ENCODE measurements at regions not wholly inside any gene's neighbourhood (a gene's known extent, or its start where the extent isn't known, plus 50 kb on each side); places are given as distances from the start of the nearest gene placed in this dataset.

- no peaks in the 10 kb centered on the region for H3K36me3 Mint-ChIP-seq (ENCODE audit: low read depth)
- DNase-seq, result no peak
- H3K9me3 Mint-ChIP-seq, result no peaks in the 10 kb centered on the region
- ChIA-PET CTCF (no interaction called here), POLR2A (no interaction called here)
- TF ChIP-seq CTCF (IDR thresholded peaks at IDR 0.05), result no peak
- H3K27me3 Mint-ChIP-seq, result peaks cover 2% of the 10 kb centered on the region
- intact Hi-C loops (cut with micrococcal nuclease), result no loop called here
- no peak overlapping the region for H3K27ac Mint-ChIP-seq
- no peak overlapping the region for H3K4me3 Mint-ChIP-seq
- no peak for ATAC-seq
- no peaks in the 10 kb centered on the region for H3K4me1 Mint-ChIP-seq (ENCODE audit: low read depth)
Observed at GRCh38 chr7:17557251-17557671, 258.8 kb downstream of the AHR start.

- no peaks in the 10 kb centered on the region for H3K9me3 Mint-ChIP-seq
- ATAC-seq, result no peak
- H3K4me1 Mint-ChIP-seq (ENCODE audit: low read depth), result no peaks in the 10 kb centered on the region
- H3K36me3 Mint-ChIP-seq (ENCODE audit: low read depth), result no peaks in the 10 kb centered on the region
- CTCF ChIA-PET, result no interaction called here
- peaks cover 5% of the 10 kb centered on the region for H3K27me3 Mint-ChIP-seq
- no peak for TF ChIP-seq CTCF (IDR thresholded peaks at IDR 0.05)
- no peak overlapping the region for H3K27ac Mint-ChIP-seq
- DNase-seq, result no peak
- intact Hi-C loops (cut with micrococcal nuclease), result no loop called here
- POLR2A ChIA-PET, result interaction anchor here (0.5 kb wide), 1 partner anchor 544 kb away, joined by 3 read pairs; no protein-coding TSS in a partner anchor
- no peak overlapping the region for H3K4me3 Mint-ChIP-seq
Observed at GRCh38 chr7:17558135-17558534, 259.7 kb downstream of the AHR start.

GRCh38 chr7:17558558-17559332 is 260.3 kb downstream of the AHR start:
- no peak overlapping the region for H3K4me3 Mint-ChIP-seq
- no peaks in the 10 kb centered on the region for H3K4me1 Mint-ChIP-seq (ENCODE audit: low read depth)
- no peak overlapping the region for H3K27ac Mint-ChIP-seq
- POLR2A ChIA-PET, result no interaction called here
- no peak for DNase-seq
- H3K36me3 Mint-ChIP-seq (ENCODE audit: low read depth), result no peaks in the 10 kb centered on the region
- intact Hi-C loops (cut with micrococcal nuclease), result no loop called here
- H3K9me3 Mint-ChIP-seq, result no peaks in the 10 kb centered on the region
- H3K27me3 Mint-ChIP-seq, result peaks cover 8% of the 10 kb centered on the region
- ATAC-seq, result no peak
- CTCF ChIA-PET, result no interaction called here
- no peak for TF ChIP-seq CTCF (IDR thresholded peaks at IDR 0.05)

- no peaks in the 10 kb centered on the region for H3K4me1 Mint-ChIP-seq (ENCODE audit: low read depth)
- TF ChIP-seq CTCF (IDR thresholded peaks at IDR 0.05), result no peak
- DNase-seq (no peak), ATAC-seq (no peak)
- no peak overlapping the region for H3K27ac Mint-ChIP-seq
- no peak overlapping the region for H3K4me3 Mint-ChIP-seq
- intact Hi-C loops (cut with micrococcal nuclease), result no loop called here
- peaks cover 11% of the 10 kb centered on the region for H3K27me3 Mint-ChIP-seq
- H3K9me3 Mint-ChIP-seq, result peaks cover 2% of the 10 kb centered on the region
- ChIA-PET CTCF (no interaction called here), POLR2A (no interaction called here)
- no peaks in the 10 kb centered on the region for H3K36me3 Mint-ChIP-seq (ENCODE audit: low read depth)
Observed at GRCh38 chr7:17559388-17559787, 260.9 kb downstream of the AHR start.

GRCh38 chr7:17560516-17560915 is 262.1 kb downstream of the AHR start:
- TF ChIP-seq CTCF (IDR thresholded peaks at IDR 0.05), result no peak
- DNase-seq, result no peak
- Mint-ChIP-seq H3K27me3 (peaks cover 11% of the 10 kb centered on the region), H3K9me3 (peaks cover 2% of the 10 kb centered on the region), H3K4me1 (ENCODE audit: low read depth) (no peaks in the 10 kb centered on the region), H3K27ac (no peak overlapping the region), H3K36me3 (ENCODE audit: low read depth) (no peaks in the 10 kb centered on the region), H3K4me3 (no peak overlapping the region)
- ATAC-seq, result no peak
- intact Hi-C loops (cut with micrococcal nuclease), result no loop called here
- CTCF ChIA-PET, result no interaction called here
- POLR2A ChIA-PET, result no interaction called here
